GM12873 (cell line): ENCODE measurements at regions not wholly inside any gene's neighbourhood (a gene's known extent, or its start where the extent isn't known, plus 50 kb on each side); places are given as distances from the start of the nearest gene placed in this dataset.

Source experiments
- CTCF ChIP-seq: IDR thresholded peaks from 2 replicates; pipeline ENCODE4 v1.5.1; 2012; ENCODE audit warnings: low read depth, mild to moderate bottlenecking, moderate library complexity, low read length, control low read depth; ENCODE audit not compliant: insufficient read depth; ENCODE audit errors: missing control alignments

DNA sequence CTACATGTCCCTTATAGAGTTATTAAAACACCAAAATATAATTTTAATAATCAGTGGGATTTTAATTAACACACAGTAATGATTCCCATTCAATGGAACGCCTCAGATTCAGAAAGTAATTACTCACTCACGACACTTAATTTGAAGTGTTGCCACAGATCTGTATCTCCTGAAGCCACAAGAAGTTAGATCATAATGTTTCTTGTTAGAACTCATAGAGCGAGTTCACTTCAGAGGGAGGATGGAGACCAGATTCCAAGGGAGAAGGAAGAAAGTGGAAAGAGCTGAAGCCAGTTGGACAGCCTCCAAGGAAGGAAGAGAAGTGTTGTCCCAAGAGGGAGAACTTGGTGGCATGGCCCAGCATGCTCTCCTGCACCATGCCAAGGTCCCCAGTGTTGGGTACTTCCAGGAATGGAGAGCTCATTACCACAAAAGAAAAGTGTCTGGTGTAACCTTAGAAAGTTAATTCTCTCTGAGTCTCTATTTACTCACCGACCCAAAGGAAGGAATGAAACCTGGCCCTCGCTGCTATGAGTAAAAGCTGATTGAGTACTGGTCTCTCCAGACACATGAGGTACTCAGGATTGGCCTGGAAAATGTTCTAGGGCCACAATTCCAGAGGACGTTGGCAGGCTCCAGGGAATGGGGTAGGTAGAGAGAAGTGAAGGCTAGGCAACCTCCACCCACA lies 305.4 kb downstream of the BCL11B start:
- no peak for TF ChIP-seq CTCF

DNA sequence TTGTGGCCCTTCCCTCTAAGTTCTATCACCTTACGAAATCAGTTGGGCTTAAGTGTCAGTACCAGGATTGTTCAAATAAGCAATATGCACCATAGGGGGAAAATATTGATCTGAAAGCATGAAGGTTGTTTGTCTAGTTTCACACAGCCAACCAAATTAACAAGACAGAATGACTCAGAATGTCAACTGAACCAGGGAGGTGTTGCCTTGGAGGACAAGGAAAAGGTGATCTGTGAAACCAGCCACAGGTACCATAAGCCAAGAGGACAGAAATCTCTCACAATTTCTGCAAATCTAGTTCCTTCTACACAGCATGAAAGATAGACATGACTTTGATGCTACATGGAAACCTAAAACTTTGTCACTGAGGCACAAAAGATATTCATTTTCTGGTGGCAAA lies 297.9 kb downstream of the BCL11B start:
- TF ChIP-seq CTCF, result no peak

GRCh38 chr14:98976271-98976670 lies 295.7 kb downstream of the BCL11B start:
- TF ChIP-seq CTCF, result no peak

DNA sequence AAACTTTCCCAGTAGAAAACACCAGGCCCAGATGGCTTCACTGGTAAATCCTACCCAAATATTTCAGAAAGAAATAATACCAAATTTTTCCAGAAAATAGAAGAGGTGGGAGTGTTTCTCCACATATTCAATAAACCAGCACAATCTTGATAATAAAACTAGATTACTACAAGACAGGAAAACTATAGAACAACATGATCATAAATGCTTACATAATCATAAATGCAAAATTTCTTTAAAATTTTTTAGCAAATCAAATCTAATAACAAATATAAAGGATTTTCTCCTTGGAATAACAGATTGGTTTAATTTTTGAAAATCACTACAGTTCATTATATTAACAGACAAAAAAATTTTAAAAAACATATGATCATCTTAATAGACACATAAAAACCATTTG lies 294.5 kb downstream of the BCL11B start:
- TF ChIP-seq CTCF, result no peak

DNA sequence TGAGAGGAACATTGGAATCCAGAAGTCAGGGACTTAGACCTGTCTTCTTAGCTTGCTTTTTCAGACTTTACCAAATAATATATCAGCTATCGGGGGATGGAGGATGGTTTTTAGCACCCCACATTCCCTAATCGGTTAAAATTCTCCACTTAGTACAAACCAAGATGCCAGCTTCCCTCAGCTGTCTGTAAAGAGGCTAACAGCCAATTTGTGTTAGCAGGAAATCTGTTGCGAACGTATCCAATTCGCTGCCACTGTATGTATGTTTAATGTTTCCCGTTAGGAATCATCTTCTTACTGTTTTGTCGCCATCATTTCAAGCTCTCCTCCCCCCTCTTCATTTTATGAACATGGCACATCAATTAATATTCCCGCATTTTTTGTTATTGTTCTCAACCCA lies 289.0 kb downstream of the BCL11B start:
- no peak for TF ChIP-seq CTCF

- TF ChIP-seq CTCF, result no peak
These were observed 287.8 kb downstream of the BCL11B start for GRCh38 chr14:98984027-98984718.

- no peak for TF ChIP-seq CTCF
These were observed 287.3 kb downstream of the BCL11B start for GRCh38 chr14:98984719-98985041.
